ENCODE measurements at regions not wholly inside any gene's neighbourhood (a gene's known extent, or its start where the extent isn't known, plus 50 kb on each side); places are given as distances from the start of the nearest gene placed in this dataset.
A peak's percentile ranks its signal among the peaks of the same experiment; 100 is the strongest.

DNA sequence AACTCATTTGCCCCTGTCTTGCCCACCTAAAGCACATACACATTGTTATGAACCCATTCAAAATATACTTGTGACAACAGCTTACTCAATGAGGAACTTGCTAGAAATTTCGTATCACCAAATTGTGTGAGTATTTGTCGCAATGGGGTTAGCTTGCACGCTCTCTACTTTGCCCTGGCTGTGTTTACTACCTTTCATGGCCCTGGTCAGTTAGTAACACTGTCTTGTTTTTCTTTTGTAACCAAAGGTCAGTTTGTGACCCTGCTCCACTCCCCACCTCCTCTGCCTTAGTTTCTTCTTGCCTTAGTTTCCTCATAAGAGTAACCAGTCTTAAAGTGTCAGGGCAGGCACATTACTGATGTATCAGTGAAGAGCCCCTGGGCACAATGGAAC, 205.8 kb upstream of the EEA1 start:
- no peak for TF ChIP-seq CTCF (IDR thresholded peaks at IDR 0.05; ENCODE audit: insufficient read depth, low read depth, low read length)
- H3K4me3 ChIP-seq (ENCODE audit: low read depth, low read length), result no peak overlapping the region
- DNase-seq (ENCODE audit: low read depth), result no peak

DNA sequence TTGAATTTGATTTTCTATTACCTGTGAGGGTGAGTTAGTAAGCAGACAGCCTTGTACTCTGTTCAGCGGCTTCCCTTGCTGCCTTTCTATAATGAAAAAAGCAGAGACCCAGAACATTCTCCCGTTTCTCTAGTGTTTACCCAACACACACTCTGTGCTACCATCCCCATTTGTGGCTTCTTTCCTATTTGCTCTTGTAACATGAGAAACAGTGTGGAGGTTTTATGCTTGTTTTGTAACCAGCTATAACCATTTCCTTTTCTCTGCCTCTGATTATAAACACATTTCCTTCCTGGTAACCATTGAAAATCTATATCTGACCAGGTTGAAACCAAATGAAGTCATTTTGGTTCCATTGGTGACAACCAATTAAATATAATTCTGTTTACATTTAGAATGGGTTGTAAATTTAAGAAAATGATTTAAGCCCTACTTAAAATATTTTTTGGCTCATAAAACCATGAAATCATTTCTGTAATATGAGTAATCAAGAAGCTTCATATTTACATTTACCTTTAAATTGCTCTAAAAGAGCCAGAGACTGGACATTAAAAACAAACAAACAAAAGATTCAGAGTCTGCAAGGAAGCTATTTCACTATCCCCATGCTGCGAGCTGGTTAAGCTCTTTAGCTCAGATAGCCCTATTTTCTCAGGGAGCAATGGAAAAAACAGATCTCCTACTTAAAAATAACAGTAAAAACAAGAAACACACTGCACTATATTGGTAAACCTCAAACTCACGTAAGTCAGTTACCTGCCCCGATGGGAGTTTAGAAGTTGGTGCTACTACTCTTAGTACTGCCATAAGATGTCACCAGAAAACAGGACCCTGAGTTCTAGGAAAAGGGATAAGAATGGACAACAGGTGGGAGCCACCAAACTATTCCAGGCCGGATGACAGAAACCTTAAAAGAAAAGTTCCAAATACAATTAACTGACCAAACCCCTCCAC, 206.5 kb upstream of the EEA1 start:
- DNase-seq (ENCODE audit: low read depth), result peak; percentile 70
- no peak for TF ChIP-seq CTCF (IDR thresholded peaks at IDR 0.05; ENCODE audit: insufficient read depth, low read depth, low read length)
- no peak overlapping the region for H3K4me3 ChIP-seq (ENCODE audit: low read depth, low read length)

- no peak for DNase-seq (ENCODE audit: low read depth)
- TF ChIP-seq CTCF (IDR thresholded peaks at IDR 0.05; ENCODE audit: insufficient read depth, low read depth, low read length), result no peak
- H3K4me3 ChIP-seq (ENCODE audit: low read depth, low read length), result no peak overlapping the region
Measured at GRCh38 chr12:93136253-93137055, 207.4 kb upstream of the EEA1 start.

DNA sequence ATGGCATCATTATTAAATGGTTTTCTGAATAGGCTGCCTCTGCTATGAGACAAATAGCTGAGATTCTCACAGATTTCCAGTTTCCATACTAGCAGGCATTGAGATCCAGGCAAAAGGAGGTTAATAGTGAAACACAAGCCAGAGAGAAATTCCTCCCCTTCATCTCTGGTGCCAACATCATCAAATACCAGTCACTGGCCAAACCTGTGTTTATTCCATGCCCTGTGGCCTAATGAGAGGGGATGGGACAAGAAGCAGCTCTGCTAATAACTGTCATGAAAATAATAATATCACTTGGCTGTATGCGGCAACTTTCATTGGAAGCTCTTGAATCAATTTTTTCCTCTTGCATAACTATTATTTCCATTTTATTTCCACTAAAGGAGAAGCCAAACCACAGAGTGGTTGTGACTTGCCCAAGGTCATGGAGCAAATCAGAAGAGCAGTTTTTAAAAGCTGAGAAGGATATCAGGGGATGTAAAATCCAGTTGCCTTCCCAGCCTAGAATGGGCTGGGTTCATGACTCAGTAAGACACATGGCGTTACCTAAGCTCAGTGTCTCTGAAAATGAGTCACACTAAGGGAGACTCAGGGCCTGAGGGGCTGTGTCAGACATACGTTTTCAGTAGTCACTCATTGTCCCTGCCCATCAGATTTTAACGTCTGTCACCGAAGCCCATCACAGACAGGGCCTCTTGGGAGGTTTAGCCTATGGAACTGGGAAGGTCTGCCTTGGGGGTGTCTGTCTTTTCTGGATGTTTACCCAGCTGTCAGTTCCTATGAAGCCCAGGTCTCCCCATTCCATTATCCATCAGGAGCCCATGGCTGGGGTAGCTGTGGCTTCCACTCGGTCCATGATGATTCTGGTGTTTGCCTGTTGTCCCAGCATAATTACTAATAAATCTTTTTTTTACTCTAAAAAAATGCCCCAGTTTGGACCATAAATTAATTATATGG, 208.8 kb upstream of the EEA1 start:
- peak; percentile 72 for DNase-seq (ENCODE audit: low read depth)
- TF ChIP-seq CTCF (IDR thresholded peaks at IDR 0.05; ENCODE audit: insufficient read depth, low read depth, low read length), result no peak
- no peak overlapping the region for H3K4me3 ChIP-seq (ENCODE audit: low read depth, low read length)

DNA sequence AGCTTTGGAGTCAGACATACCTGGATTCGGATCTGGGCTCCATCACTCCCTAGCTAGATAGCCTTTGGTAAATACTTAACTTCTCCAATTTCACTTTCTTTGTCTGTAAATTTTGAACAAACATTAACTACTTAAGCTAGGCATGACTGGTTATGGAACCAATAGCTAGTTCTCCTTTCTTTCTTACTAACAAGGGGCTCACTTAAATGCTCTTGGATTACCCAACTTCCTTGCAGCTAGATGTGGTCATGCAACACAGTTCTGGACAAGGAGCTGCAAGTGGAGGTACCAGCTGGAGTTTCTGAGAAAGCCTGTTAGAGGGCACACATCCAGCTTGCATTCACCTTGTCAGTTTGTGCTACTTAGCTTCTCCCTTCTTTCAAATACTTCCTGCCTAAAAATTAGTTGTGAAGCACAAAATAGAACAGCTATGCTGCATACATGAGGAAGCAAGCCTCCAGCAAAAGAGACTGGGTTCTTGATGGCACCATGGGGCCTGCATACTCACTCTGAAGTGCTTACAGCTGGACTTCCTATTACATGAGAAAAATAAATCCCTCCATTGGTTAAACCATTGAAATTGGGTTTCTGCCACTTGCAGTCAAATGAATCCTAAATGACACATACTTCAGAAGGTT, 210.1 kb upstream of the EEA1 start:
- no peak for DNase-seq (ENCODE audit: low read depth)
- H3K4me3 ChIP-seq (ENCODE audit: low read depth, low read length), result no peak overlapping the region
- TF ChIP-seq CTCF (IDR thresholded peaks at IDR 0.05; ENCODE audit: insufficient read depth, low read depth, low read length), result no peak

GRCh38 chr12:93140325-93140724, 211.2 kb upstream of the EEA1 start:
- no peak for TF ChIP-seq CTCF (IDR thresholded peaks at IDR 0.05; ENCODE audit: insufficient read depth, low read depth, low read length)
- DNase-seq (ENCODE audit: low read depth), result no peak
- no peak overlapping the region for H3K4me3 ChIP-seq (ENCODE audit: low read depth, low read length)
